ENCODE measurements at regions not wholly inside any gene's neighbourhood (a gene's known extent, or its start where the extent isn't known, plus 50 kb on each side); places are given as distances from the start of the nearest gene placed in this dataset.
A peak's percentile ranks its signal among the peaks of the same experiment; 100 is the strongest.

DNA sequence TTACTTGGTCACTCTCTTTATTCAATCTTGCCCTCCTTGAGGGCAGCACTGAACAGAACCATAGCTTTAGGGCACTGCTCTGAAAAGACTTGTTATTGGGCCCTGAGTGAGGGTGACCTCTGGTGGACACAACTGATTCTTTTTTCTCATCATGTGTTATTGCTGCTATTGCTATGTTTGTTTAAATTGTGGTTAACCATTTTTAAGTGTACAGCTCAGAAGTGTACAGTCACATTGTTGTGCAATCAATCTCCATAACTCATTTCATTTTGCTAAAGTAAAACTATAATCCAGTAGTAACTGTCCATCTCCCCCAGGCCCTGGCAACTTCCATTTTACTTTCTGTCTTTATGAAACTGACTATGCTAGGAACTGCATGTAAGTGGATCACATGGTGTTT lies 351.1 kb upstream of the RIOK2 start:
- TF ChIP-seq CTCF (IDR thresholded peaks at IDR 0.05; ENCODE audit: control extremely low read depth in 1 of 3, insufficient read depth in 1 of 3, low read depth in 1 of 3, low read length in 3 of 3) = peak in 2 of 3 experiments; percentile 66 to 75; a peak in 3 of 4 replicates
- peak; percentile 80 to 88 for TF ChIP-seq RAD21 (IDR thresholded peaks at IDR 0.05 in 1 of 2, conservative IDR thresholded peaks at IDR 0.05 in 1 of 2; ENCODE audit: low read depth in 2 of 2, low read length in 2 of 2)
- no peak for TF ChIP-seq POLR2A (IDR thresholded peaks at IDR 0.05; ENCODE audit: control extremely low read depth in 1 of 2, low read depth in 2 of 2, low read length in 2 of 2)
- no peak for TF ChIP-seq GTF2F1 (IDR thresholded peaks at IDR 0.05; ENCODE audit: borderline replicate concordance, low read depth, low read length)
- TF ChIP-seq SIN3A (conservative IDR thresholded peaks at IDR 0.05 in 1 of 2, IDR thresholded peaks at IDR 0.05 in 1 of 2; ENCODE audit: low read depth in 1 of 2, low read length in 2 of 2) = no peak
- TF ChIP-seq ATF3 (IDR thresholded peaks at IDR 0.05; ENCODE audit: insufficient read depth, low read depth, low read length) = no peak
- no peak for TF ChIP-seq CREB1 (IDR thresholded peaks at IDR 0.05)
- no peak for TF ChIP-seq TAF1 (IDR thresholded peaks at IDR 0.05; ENCODE audit: low read depth, low read length)
- no peak for TF ChIP-seq EGR1 (IDR thresholded peaks at IDR 0.05; ENCODE audit: borderline replicate concordance, low read depth, low read length)
- TF ChIP-seq POLR2AphosphoS5 (IDR thresholded peaks at IDR 0.05; ENCODE audit: low read depth, low read length) = no peak
- TF ChIP-seq USF2 (IDR thresholded peaks at IDR 0.05; ENCODE audit: low read length) = no peak
- TF ChIP-seq CHD1 (IDR thresholded peaks at IDR 0.05; ENCODE audit: low read depth, low read length) = no peak

Measured in H1 (cell line).